ENCODE measurements at regions not wholly inside any gene's neighbourhood (a gene's known extent, or its start where the extent isn't known, plus 50 kb on each side); places are given as distances from the start of the nearest gene placed in this dataset.
"Not testable (repeated sequence)": the region's sequence is repeated elsewhere in the genome, so short reads cannot be mapped to it uniquely, and the experiment has no call there.

DNA sequence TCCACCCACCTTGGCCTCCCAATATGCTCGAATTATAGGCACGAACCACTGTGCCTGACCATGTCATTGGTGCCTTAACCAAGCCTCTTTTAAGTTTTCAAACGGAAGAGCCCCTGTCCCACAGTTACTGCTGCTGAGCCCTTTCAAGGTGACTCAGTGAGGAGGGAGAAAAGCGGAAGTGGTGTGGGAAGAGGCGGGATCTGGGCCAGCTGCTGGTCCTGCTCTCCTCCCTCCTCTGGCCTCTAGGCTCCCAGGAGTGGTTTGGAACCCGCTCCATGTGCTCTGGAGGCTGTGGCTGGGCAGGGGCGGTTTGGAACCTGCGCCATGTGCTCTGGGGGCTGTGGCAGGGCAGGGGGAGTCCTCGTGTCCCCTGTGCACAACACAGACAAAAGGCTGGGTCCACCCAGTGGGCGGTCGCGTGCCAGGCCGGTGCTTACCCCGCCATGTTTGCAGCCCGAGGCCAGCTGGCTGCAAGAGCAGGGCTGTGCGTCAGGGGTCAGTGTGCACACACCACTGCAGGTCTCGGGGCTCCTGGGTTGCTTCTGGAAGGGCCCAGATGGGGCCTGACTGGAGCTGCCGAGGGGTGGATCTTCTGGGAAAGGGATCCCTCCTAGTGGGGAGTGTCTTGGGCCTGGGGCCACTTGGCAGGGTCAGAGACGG lies 113.4 kb upstream of the ALDH3B2 start:
- intact Hi-C loops (cut with micrococcal nuclease); POLR2A ChIA-PET: not testable (repeated sequence)

DNA sequence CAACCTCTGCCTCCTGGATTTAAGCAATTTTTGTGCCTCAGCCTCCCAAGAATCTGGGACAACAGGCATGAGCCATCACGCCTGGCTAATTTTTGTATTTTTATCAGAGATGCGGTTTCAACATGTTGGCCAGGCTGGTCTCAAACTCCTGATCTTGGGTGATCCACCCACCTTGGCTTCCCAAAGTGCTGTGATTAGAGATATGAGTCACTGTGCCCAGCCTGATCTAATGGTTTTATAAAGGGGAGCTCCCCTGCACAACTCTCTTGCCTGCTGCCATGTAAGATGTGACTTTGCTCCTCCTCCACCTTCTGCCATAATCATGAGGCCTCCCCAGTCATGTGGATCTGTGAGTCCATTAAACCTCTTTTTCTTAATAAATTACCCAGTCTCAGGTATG lies 107.5 kb upstream of the ALDH3B2 start:
- H3K4me1 ChIP-seq (ENCODE audit: control insufficient read depth, extremely low read depth, insufficient read depth, low read length); H3K27ac ChIP-seq (ENCODE audit: insufficient read depth, low read depth, low read length); H3K4me3 ChIP-seq (replicated peaks in 1 of 3; ENCODE audit: insufficient read depth in 1 of 3, low read depth in 1 of 3, low read length in 3 of 3); H4K20me1 ChIP-seq (replicated peaks; ENCODE audit: control insufficient read depth, extremely low read depth, insufficient read depth, low read length); BruUV-seq (replicated peaks); H3K4me2 ChIP-seq (ENCODE audit: insufficient read depth, low read length); DNase-seq (ENCODE audit: low read depth, low spot score); CTCF ChIA-PET; POLR2A ChIA-PET; intact Hi-C loops (cut with micrococcal nuclease); H3K9me3 ChIP-seq (replicated peaks; ENCODE audit: control insufficient read depth, insufficient read depth, low read length); FAIRE-seq; H3K27me3 ChIP-seq (ENCODE audit: control insufficient read depth in 2 of 2, insufficient read depth in 2 of 2, low read length in 2 of 2); H3K9me1 ChIP-seq (replicated peaks; ENCODE audit: control insufficient read depth, extremely low read depth, insufficient read depth, low read length); H3K9ac ChIP-seq (replicated peaks; ENCODE audit: extremely low read depth, insufficient read depth, low read length); dilution Hi-C loops (cut with MboI; ENCODE audit: extremely low pct_ligation_motif_present, low sequenced_read_pairs); H3K79me2 ChIP-seq (ENCODE audit: control insufficient read depth, insufficient read depth, low read length); H2AFZ ChIP-seq (ENCODE audit: low read depth, low read length); H3K36me3 ChIP-seq (ENCODE audit: control insufficient read depth in 2 of 2, extremely low read depth in 1 of 2, insufficient read depth in 2 of 2, low read length in 2 of 2): not testable (repeated sequence)

More for the DNA sequence above, 113.4 kb upstream of the ALDH3B2 start:
- H3K27me3 ChIP-seq (ENCODE audit: control insufficient read depth in 2 of 2, insufficient read depth in 2 of 2, low read length in 2 of 2); H3K4me2 ChIP-seq (ENCODE audit: insufficient read depth, low read length); H3K27ac ChIP-seq (ENCODE audit: insufficient read depth, low read depth, low read length); BruUV-seq (replicated peaks); CTCF ChIA-PET; dilution Hi-C loops (cut with MboI; ENCODE audit: extremely low pct_ligation_motif_present, low sequenced_read_pairs); H3K9me1 ChIP-seq (replicated peaks; ENCODE audit: control insufficient read depth, extremely low read depth, insufficient read depth, low read length); DNase-seq (ENCODE audit: low read depth, low spot score); H3K79me2 ChIP-seq (ENCODE audit: control insufficient read depth, insufficient read depth, low read length); H3K4me1 ChIP-seq (ENCODE audit: control insufficient read depth, extremely low read depth, insufficient read depth, low read length); H4K20me1 ChIP-seq (replicated peaks; ENCODE audit: control insufficient read depth, extremely low read depth, insufficient read depth, low read length); H2AFZ ChIP-seq (ENCODE audit: low read depth, low read length); H3K9ac ChIP-seq (replicated peaks; ENCODE audit: extremely low read depth, insufficient read depth, low read length); H3K9me3 ChIP-seq (replicated peaks; ENCODE audit: control insufficient read depth, insufficient read depth, low read length); H3K36me3 ChIP-seq (ENCODE audit: control insufficient read depth in 2 of 2, extremely low read depth in 1 of 2, insufficient read depth in 2 of 2, low read length in 2 of 2); FAIRE-seq; H3K4me3 ChIP-seq (replicated peaks in 1 of 3; ENCODE audit: insufficient read depth in 1 of 3, low read depth in 1 of 3, low read length in 3 of 3): not testable (repeated sequence)

DNA sequence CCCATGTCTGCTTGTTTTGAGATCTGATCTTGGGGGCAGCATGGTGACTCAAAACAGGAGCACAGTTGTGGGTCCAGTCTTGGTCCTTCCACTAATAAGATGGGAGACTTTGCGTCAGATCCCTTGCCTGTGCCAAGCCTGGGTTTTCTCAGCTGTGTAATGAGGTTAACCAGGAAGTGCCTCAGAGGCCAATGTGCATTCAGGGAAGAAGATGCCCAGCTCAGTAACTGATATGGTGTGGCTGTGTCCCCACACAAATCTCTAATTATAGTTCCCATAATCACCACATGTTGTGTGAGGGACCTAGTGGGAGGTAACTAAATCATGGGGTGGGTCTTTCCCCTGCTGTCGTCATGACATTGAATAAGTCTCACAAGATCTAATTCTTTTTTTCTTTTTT lies 107.1 kb upstream of the ALDH3B2 start:
- H4K20me1 ChIP-seq (replicated peaks; ENCODE audit: control insufficient read depth, extremely low read depth, insufficient read depth, low read length); H2AFZ ChIP-seq (ENCODE audit: low read depth, low read length); H3K9ac ChIP-seq (replicated peaks; ENCODE audit: extremely low read depth, insufficient read depth, low read length); H3K36me3 ChIP-seq (ENCODE audit: control insufficient read depth in 2 of 2, extremely low read depth in 1 of 2, insufficient read depth in 2 of 2, low read length in 2 of 2); DNase-seq (ENCODE audit: low read depth, low spot score); H3K27ac ChIP-seq (ENCODE audit: insufficient read depth, low read depth, low read length); H3K4me1 ChIP-seq (ENCODE audit: control insufficient read depth, extremely low read depth, insufficient read depth, low read length); H3K27me3 ChIP-seq (ENCODE audit: control insufficient read depth in 2 of 2, insufficient read depth in 2 of 2, low read length in 2 of 2); BruUV-seq (replicated peaks); CTCF ChIA-PET; dilution Hi-C loops (cut with MboI; ENCODE audit: extremely low pct_ligation_motif_present, low sequenced_read_pairs); FAIRE-seq; POLR2A ChIA-PET; H3K4me2 ChIP-seq (ENCODE audit: insufficient read depth, low read length); H3K9me1 ChIP-seq (replicated peaks; ENCODE audit: control insufficient read depth, extremely low read depth, insufficient read depth, low read length); intact Hi-C loops (cut with micrococcal nuclease); H3K9me3 ChIP-seq (replicated peaks; ENCODE audit: control insufficient read depth, insufficient read depth, low read length); H3K4me3 ChIP-seq (replicated peaks in 1 of 3; ENCODE audit: insufficient read depth in 1 of 3, low read depth in 1 of 3, low read length in 3 of 3); H3K79me2 ChIP-seq (ENCODE audit: control insufficient read depth, insufficient read depth, low read length): not testable (repeated sequence)
